Smooth muscle cell (in vitro differentiated cells): ENCODE measurements at regions not wholly inside any gene's neighbourhood (a gene's known extent, or its start where the extent isn't known, plus 50 kb on each side); places are given as distances from the start of the nearest gene placed in this dataset.

ENCODE experiments used
- DNase-seq: peaks from one replicate; lab custom pipeline; 2025; ENCODE audit not compliant: unreplicated experiment; lab: John Stamatoyannopoulos, UW
- H2AFZ ChIP-seq: fragments of 200-600 bp; sonication (generic); 2 replicates; pipeline ENCODE4 v1.6.0; 2016; ENCODE audit warnings: antibody characterized with exemption, low read depth, mild to moderate bottlenecking
- H3F3A ChIP-seq: fragments of 200-600 bp; sonication (generic); 2 replicates; pipeline ENCODE4 v1.6.0; 2017; ENCODE audit warnings: antibody characterized with exemption, low read depth
- H3K27ac ChIP-seq: fragments of 200-600 bp; sonication (generic); 2 replicates; pipeline ENCODE4 v1.5.1; 2016; ENCODE audit warnings: low read depth, mild to moderate bottlenecking
- H3K27me3 ChIP-seq: fragments of 200-600 bp; sonication (generic); 2 replicates; pipeline ENCODE4 v1.6.1; 2016; ENCODE audit warnings: low read depth, mild to moderate bottlenecking
- H3K36me3 ChIP-seq: fragments of 200-600 bp; sonication (generic); 2 replicates; pipeline ENCODE4 v1.5.1; 2016; ENCODE audit warnings: low read depth
- H3K4me1 ChIP-seq: fragments of 200-600 bp; sonication (generic); 2 replicates; pipeline ENCODE4 v1.5.1; 2016; ENCODE audit warnings: low read depth
- H3K4me2 ChIP-seq: fragments of 200-600 bp; sonication (generic); 2 replicates; pipeline ENCODE4 v1.6.0; 2016; ENCODE audit warnings: mild to moderate bottlenecking
- H3K4me3 ChIP-seq: fragments of 200-600 bp; sonication (generic); 2 replicates; pipeline ENCODE4 v1.5.1; 2016; ENCODE audit warnings: mild to moderate bottlenecking
- H3K79me2 ChIP-seq: fragments of 200-600 bp; sonication (generic); 2 replicates; pipeline ENCODE4 v1.6.0; 2016; ENCODE audit warnings: low read depth, mild to moderate bottlenecking
- H3K9ac ChIP-seq: fragments of 200-600 bp; sonication (generic); 2 replicates; pipeline ENCODE4 v1.6.0; 2016; ENCODE audit warnings: low read depth
- H3K9me3 ChIP-seq: fragments of 200-600 bp; sonication (generic); replicated peaks from 2 replicates; pipeline ENCODE4 v1.5.1; 2016; ENCODE audit warnings: low read depth
- H4K20me1 ChIP-seq: fragments of 200-600 bp; sonication (generic); 2 replicates; pipeline ENCODE4 v1.6.0; 2016; ENCODE audit warnings: low read depth
- WGBS: methylation state at CpG from one replicate; pipeline ENCODE4 v1.1.7; 2016; ENCODE audit warnings: low lambda C conversion rate; 5-methylcytosine and 5-hydroxymethylcytosine counted together
- TF ChIP-seq, protein P1 (sequence below): fragments of 200-600 bp; sonication (generic); IDR thresholded peaks from 2 replicates; pipeline ENCODE4 v1.5.1; 2017; ENCODE audit warnings: borderline replicate concordance, mild to moderate bottlenecking, antibody characterized with exemption; ENCODE audit not compliant: insufficient read depth, poor library complexity, severe bottlenecking

DNA sequence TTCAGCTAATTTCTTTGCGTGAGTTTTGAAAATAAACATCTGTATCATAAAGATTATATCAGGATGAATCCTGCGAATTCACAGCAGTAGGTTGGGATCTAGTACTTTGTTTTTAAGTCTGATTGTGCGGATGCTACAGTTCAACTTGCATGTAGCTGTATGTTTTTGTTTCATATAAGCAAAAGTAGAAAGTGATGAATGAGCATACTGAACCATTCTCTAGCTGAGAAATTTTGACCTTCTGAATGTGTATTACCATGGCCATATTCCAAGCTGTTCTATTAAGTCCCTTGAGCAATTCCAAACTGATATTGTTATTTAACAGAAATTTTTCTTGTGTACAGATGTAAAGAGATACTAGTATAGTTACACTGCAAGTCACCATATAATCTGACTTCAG lies 358.8 kb upstream of the MEOX2 start:
- H3K79me2 ChIP-seq: no peaks in the 10 kb centered on the region
- TF ChIP-seq, protein P1, sequence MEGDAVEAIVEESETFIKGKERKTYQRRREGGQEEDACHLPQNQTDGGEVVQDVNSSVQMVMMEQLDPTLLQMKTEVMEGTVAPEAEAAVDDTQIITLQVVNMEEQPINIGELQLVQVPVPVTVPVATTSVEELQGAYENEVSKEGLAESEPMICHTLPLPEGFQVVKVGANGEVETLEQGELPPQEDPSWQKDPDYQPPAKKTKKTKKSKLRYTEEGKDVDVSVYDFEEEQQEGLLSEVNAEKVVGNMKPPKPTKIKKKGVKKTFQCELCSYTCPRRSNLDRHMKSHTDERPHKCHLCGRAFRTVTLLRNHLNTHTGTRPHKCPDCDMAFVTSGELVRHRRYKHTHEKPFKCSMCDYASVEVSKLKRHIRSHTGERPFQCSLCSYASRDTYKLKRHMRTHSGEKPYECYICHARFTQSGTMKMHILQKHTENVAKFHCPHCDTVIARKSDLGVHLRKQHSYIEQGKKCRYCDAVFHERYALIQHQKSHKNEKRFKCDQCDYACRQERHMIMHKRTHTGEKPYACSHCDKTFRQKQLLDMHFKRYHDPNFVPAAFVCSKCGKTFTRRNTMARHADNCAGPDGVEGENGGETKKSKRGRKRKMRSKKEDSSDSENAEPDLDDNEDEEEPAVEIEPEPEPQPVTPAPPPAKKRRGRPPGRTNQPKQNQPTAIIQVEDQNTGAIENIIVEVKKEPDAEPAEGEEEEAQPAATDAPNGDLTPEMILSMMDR: no peak
- H3K4me2 ChIP-seq: no peak overlapping the region
- H2AFZ ChIP-seq: no peak overlapping the region
- H3K9me3 ChIP-seq: no peaks in the 10 kb centered on the region
- 98% methylated on average over 3 of the region's 3 CpGs for WGBS
- no peaks in the 10 kb centered on the region for H3K27me3 ChIP-seq
- H3K9ac ChIP-seq: no peak overlapping the region
- H3K4me1 ChIP-seq: no peaks in the 10 kb centered on the region
- no peak for DNase-seq
- no peaks in the 10 kb centered on the region for H3K36me3 ChIP-seq
- H3K4me3 ChIP-seq: no peak overlapping the region
- no peak overlapping the region for H3K27ac ChIP-seq
- H4K20me1 ChIP-seq: no peaks in the 10 kb centered on the region
- no peaks in the 10 kb centered on the region for H3F3A ChIP-seq

DNA sequence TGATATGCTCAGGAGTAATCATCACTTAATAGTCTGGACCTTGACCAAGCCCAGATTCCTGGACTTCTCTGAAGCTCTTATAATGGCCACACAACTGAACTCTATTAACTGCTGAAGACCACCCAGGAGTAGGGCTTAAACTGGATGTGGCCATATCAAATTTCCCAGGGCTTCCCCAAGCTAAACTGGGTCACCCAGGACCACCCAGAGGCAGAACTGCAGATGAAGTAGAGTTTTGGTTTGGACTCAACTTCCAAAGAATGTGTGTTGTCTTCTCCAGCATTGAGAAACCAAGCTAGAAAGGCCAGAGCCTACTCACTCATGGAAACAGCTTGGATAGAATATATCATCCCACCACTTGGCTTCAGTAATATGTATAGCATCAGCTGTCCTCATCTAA lies 358.2 kb upstream of the MEOX2 start:
- no peaks in the 10 kb centered on the region for H3K27me3 ChIP-seq
- H3K36me3 ChIP-seq: no peaks in the 10 kb centered on the region
- H3K9ac ChIP-seq: no peak overlapping the region
- H3F3A ChIP-seq: no peaks in the 10 kb centered on the region
- no peak for DNase-seq
- no peaks in the 10 kb centered on the region for H4K20me1 ChIP-seq
- no peaks in the 10 kb centered on the region for H3K79me2 ChIP-seq
- no peak overlapping the region for H3K27ac ChIP-seq
- TF ChIP-seq, protein P1: no peak
- H3K9me3 ChIP-seq: no peaks in the 10 kb centered on the region
- no peak overlapping the region for H3K4me2 ChIP-seq
- no peaks in the 10 kb centered on the region for H3K4me1 ChIP-seq
- no peak overlapping the region for H3K4me3 ChIP-seq
- H2AFZ ChIP-seq: no peak overlapping the region

DNA sequence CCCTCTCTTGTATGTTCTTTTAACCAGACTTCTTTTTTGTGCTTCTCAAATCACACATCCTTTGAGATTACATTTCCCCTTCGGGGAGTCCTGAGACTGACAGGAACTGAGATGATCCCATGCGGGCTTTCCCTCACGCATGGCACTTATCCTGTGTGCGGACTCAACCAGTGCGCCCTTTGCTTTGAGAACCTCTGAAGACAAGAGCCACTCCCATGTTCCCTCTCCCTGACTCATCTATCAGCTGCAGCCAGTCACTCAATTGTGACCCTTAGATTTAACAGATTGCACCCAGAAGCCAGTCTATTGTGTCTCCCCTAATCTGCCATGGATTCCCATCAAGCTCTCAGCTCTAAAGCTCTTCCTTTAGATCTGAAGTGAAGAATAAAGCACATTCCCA lies 353.9 kb upstream of the MEOX2 start:
- H3F3A ChIP-seq: no peaks in the 10 kb centered on the region
- no peak overlapping the region for H2AFZ ChIP-seq
- H3K4me1 ChIP-seq: no peaks in the 10 kb centered on the region
- WGBS: 84% methylated on average over 5 of the region's 5 CpGs
- no peaks in the 10 kb centered on the region for H3K9me3 ChIP-seq
- H4K20me1 ChIP-seq: no peaks in the 10 kb centered on the region
- no peaks in the 10 kb centered on the region for H3K36me3 ChIP-seq
- no peaks in the 10 kb centered on the region for H3K79me2 ChIP-seq
- H3K27me3 ChIP-seq: no peaks in the 10 kb centered on the region
- H3K27ac ChIP-seq: no peak overlapping the region
- TF ChIP-seq, protein P1: no peak
- no peak overlapping the region for H3K4me2 ChIP-seq
- no peak for DNase-seq
- H3K9ac ChIP-seq: no peak overlapping the region
- H3K4me3 ChIP-seq: no peak overlapping the region

- Histone ChIP-seq H2AFZ (no peak overlapping the region), H3K79me2 (no peaks in the 10 kb centered on the region), H3F3A (no peaks in the 10 kb centered on the region), H3K27me3 (no peaks in the 10 kb centered on the region), H3K4me2 (no peak overlapping the region), H3K9me3 (no peaks in the 10 kb centered on the region), H3K4me3 (no peak overlapping the region), H3K36me3 (no peaks in the 10 kb centered on the region), H4K20me1 (no peaks in the 10 kb centered on the region), H3K27ac (no peak overlapping the region), H3K9ac (no peak overlapping the region), H3K4me1 (no peaks in the 10 kb centered on the region)
- TF ChIP-seq, protein P1: no peak
- 83% methylated on average over 3 of the region's 3 CpGs for WGBS
- no peak for DNase-seq
These were observed 352.4 kb upstream of the MEOX2 start for GRCh38 chr7:16038906-16039305.
